ENCODE measurements at regions not wholly inside any gene's neighbourhood (a gene's known extent, or its start where the extent isn't known, plus 50 kb on each side); places are given as distances from the start of the nearest gene placed in this dataset.

DNA sequence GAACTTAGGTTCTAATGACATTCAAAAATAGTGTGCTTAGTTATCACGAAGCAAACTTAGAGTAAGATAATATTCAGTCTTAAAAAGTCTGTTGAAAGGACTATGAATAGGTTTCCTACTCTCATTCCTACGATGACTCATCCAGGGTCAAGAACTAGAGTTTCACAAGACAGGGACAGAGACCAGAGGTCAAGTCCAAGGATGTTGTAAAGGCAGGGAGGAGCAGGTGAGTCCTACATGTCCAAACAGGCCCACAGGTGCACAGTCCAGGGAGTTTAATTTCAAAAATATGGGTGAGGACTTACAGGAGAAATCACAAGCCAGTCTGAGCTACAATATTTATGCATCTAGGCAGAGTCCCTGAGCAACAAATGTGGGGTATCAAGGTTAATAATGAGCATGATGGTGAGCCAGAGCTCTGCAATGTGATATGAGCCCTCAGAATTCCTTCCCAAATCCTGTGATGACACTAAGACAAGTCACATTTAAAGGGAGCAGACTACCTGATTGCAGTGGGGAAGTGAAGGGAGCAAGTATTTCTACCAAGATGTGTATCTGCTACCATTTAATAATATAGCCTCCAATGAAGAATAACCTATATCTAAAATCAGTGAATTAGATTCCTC is 100.0 kb upstream of the NRIP1 start (continued):
- TF ChIP-seq ZMYM3 (CRISPR knock-in tag; IDR thresholded peaks at IDR 0.05) (no peak), SYNCRIP (IDR thresholded peaks at IDR 0.05; ENCODE audit: insufficient read depth, low read depth, low read length) (no peak), ZNF143 (CRISPR knock-in tag; IDR thresholded peaks at IDR 0.05) (no peak), GABPA (IDR thresholded peaks at IDR 0.05; ENCODE audit: low read depth, low read length) (no peak), GABPA (CRISPR knock-in tag; IDR thresholded peaks at IDR 0.05; ENCODE audit: low read depth) (no peak), ZNF850 (CRISPR knock-in tag; conservative IDR thresholded peaks at IDR 0.05) (no peak), ZNF616 (CRISPR knock-in tag; IDR thresholded peaks at IDR 0.05; ENCODE audit: low read depth) (no peak), BRD4 (CRISPR knock-in tag; IDR thresholded peaks at IDR 0.05) (no peak), ZNF30 (CRISPR knock-in tag; IDR thresholded peaks at IDR 0.05) (no peak), RFXAP (CRISPR knock-in tag; IDR thresholded peaks at IDR 0.05; ENCODE audit: borderline replicate concordance) (no peak), TSC22D2 (CRISPR knock-in tag; IDR thresholded peaks at IDR 0.05; ENCODE audit: borderline replicate concordance) (no peak)
- TF ChIP-seq, protein P1, sequence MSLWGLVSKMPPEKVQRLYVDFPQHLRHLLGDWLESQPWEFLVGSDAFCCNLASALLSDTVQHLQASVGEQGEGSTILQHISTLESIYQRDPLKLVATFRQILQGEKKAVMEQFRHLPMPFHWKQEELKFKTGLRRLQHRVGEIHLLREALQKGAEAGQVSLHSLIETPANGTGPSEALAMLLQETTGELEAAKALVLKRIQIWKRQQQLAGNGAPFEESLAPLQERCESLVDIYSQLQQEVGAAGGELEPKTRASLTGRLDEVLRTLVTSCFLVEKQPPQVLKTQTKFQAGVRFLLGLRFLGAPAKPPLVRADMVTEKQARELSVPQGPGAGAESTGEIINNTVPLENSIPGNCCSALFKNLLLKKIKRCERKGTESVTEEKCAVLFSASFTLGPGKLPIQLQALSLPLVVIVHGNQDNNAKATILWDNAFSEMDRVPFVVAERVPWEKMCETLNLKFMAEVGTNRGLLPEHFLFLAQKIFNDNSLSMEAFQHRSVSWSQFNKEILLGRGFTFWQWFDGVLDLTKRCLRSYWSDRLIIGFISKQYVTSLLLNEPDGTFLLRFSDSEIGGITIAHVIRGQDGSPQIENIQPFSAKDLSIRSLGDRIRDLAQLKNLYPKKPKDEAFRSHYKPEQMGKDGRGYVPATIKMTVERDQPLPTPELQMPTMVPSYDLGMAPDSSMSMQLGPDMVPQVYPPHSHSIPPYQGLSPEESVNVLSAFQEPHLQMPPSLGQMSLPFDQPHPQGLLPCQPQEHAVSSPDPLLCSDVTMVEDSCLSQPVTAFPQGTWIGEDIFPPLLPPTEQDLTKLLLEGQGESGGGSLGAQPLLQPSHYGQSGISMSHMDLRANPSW (CRISPR knock-in tag; IDR thresholded peaks at IDR 0.05; ENCODE audit: borderline replicate concordance) = no peak
- TF ChIP-seq, protein P2, sequence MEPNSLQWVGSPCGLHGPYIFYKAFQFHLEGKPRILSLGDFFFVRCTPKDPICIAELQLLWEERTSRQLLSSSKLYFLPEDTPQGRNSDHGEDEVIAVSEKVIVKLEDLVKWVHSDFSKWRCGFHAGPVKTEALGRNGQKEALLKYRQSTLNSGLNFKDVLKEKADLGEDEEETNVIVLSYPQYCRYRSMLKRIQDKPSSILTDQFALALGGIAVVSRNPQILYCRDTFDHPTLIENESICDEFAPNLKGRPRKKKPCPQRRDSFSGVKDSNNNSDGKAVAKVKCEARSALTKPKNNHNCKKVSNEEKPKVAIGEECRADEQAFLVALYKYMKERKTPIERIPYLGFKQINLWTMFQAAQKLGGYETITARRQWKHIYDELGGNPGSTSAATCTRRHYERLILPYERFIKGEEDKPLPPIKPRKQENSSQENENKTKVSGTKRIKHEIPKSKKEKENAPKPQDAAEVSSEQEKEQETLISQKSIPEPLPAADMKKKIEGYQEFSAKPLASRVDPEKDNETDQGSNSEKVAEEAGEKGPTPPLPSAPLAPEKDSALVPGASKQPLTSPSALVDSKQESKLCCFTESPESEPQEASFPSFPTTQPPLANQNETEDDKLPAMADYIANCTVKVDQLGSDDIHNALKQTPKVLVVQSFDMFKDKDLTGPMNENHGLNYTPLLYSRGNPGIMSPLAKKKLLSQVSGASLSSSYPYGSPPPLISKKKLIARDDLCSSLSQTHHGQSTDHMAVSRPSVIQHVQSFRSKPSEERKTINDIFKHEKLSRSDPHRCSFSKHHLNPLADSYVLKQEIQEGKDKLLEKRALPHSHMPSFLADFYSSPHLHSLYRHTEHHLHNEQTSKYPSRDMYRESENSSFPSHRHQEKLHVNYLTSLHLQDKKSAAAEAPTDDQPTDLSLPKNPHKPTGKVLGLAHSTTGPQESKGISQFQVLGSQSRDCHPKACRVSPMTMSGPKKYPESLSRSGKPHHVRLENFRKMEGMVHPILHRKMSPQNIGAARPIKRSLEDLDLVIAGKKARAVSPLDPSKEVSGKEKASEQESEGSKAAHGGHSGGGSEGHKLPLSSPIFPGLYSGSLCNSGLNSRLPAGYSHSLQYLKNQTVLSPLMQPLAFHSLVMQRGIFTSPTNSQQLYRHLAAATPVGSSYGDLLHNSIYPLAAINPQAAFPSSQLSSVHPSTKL (CRISPR knock-in tag; IDR thresholded peaks at IDR 0.05) = peak; percentile 91
- TF ChIP-seq, protein P3, sequence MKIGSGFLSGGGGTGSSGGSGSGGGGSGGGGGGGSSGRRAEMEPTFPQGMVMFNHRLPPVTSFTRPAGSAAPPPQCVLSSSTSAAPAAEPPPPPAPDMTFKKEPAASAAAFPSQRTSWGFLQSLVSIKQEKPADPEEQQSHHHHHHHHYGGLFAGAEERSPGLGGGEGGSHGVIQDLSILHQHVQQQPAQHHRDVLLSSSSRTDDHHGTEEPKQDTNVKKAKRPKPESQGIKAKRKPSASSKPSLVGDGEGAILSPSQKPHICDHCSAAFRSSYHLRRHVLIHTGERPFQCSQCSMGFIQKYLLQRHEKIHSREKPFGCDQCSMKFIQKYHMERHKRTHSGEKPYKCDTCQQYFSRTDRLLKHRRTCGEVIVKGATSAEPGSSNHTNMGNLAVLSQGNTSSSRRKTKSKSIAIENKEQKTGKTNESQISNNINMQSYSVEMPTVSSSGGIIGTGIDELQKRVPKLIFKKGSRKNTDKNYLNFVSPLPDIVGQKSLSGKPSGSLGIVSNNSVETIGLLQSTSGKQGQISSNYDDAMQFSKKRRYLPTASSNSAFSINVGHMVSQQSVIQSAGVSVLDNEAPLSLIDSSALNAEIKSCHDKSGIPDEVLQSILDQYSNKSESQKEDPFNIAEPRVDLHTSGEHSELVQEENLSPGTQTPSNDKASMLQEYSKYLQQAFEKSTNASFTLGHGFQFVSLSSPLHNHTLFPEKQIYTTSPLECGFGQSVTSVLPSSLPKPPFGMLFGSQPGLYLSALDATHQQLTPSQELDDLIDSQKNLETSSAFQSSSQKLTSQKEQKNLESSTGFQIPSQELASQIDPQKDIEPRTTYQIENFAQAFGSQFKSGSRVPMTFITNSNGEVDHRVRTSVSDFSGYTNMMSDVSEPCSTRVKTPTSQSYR (CRISPR knock-in tag; IDR thresholded peaks at IDR 0.05; ENCODE audit: borderline replicate concordance) = peak; percentile 21; the same call in 1 of the 2 replicates
- TF ChIP-seq, protein P4, sequence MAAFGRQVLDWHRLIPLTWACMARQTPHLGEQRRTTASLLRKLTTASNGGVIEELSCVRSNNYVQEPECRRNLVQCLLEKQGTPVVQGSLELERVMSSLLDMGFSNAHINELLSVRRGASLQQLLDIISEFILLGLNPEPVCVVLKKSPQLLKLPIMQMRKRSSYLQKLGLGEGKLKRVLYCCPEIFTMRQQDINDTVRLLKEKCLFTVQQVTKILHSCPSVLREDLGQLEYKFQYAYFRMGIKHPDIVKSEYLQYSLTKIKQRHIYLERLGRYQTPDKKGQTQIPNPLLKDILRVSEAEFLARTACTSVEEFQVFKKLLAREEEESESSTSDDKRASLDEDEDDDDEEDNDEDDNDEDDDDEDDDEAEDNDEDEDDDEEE (CRISPR knock-in tag; IDR thresholded peaks at IDR 0.05) = no peak
